ENCODE measurements at regions not wholly inside any gene's neighbourhood (a gene's known extent, or its start where the extent isn't known, plus 50 kb on each side); places are given as distances from the start of the nearest gene placed in this dataset.
A peak's percentile ranks its signal among the peaks of the same experiment; 100 is the strongest.

DNA sequence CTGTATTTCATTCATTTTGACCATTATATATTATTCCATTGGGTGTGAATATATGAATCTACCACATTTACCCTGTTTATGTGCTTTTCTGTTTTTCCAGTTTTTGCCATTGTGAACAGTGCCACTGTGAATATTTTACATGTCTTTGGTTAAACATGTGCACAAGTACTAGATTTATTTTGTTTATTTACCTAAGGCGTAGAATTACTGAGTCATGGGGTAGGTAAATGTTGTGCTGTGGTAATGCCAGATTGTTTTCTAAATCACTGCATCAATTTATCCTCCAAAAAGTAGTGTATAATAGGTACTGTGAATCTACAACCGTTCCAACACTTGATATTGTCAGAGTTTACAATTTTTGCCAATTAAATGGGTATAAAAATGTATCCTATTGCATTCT, 362.1 kb upstream of the AGTR1 start:
- no peaks in the 10 kb centered on the region for H4K20me1 ChIP-seq (ENCODE audit: insufficient read depth, low read depth, low read length)
- peaks cover 23% of the 10 kb centered on the region for H3K4me1 ChIP-seq (ENCODE audit: low read length)
- no peaks in the 10 kb centered on the region for H3K79me2 ChIP-seq (ENCODE audit: low read length)
- H3K27me3 ChIP-seq (ENCODE audit: low read length), result no peaks in the 10 kb centered on the region
- H3K9ac ChIP-seq (ENCODE audit: low read length), result no peak overlapping the region
- no peak overlapping the region for H3K4me2 ChIP-seq (ENCODE audit: low read depth, low read length, poor library complexity, severe bottlenecking)
- H3K9me3 ChIP-seq (ENCODE audit: low read length), result no peaks in the 10 kb centered on the region
- H3K27ac ChIP-seq (ENCODE audit: low read length), result no peak overlapping the region
- H3K36me3 ChIP-seq (ENCODE audit: insufficient read depth, low read length), result no peaks in the 10 kb centered on the region
- no peaks in the 10 kb centered on the region for H3K9me2 ChIP-seq (replicated peaks; ENCODE audit: insufficient read depth, low read length)
- no peak overlapping the region for H3K4me3 ChIP-seq (ENCODE audit: low read length)
- H2AFZ ChIP-seq (ENCODE audit: low read length), result no peak overlapping the region
- DNase-seq, result no peak

DNA sequence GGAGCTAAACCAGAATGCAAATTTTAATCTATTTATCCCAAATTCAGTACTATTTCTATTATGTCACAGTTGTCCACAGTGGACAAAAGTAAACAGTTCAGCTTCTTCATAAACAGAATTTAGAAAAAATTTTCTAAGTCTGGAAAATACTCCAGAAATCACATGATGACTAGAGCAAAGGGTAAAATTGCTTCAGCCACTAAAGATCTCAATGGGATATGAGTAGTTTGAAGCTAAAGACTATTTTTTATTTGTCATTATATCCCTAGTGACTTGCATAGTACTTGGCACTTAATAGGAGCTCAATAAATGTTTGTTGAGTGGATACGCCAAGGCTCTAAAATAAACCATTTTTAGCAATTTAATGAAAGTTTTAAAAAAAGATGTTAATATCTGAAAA, 354.3 kb upstream of the AGTR1 start:
- Histone ChIP-seq H3K9ac (ENCODE audit: low read length) (no peak overlapping the region), H2AFZ (ENCODE audit: low read length) (no peak overlapping the region), H3K36me3 (ENCODE audit: insufficient read depth, low read length) (no peaks in the 10 kb centered on the region), H3K9me2 (replicated peaks; ENCODE audit: insufficient read depth, low read length) (no peaks in the 10 kb centered on the region), H3K27ac (ENCODE audit: low read length) (no peak overlapping the region), H3K9me3 (ENCODE audit: low read length) (no peaks in the 10 kb centered on the region), H3K79me2 (ENCODE audit: low read length) (no peaks in the 10 kb centered on the region), H3K4me3 (ENCODE audit: low read length) (no peak overlapping the region), H3K4me1 (ENCODE audit: low read length) (no peaks in the 10 kb centered on the region), H3K4me2 (ENCODE audit: low read depth, low read length, poor library complexity, severe bottlenecking) (no peak overlapping the region), H3K27me3 (ENCODE audit: low read length) (no peaks in the 10 kb centered on the region), H4K20me1 (ENCODE audit: insufficient read depth, low read depth, low read length) (no peaks in the 10 kb centered on the region)
- no peak for DNase-seq

DNA sequence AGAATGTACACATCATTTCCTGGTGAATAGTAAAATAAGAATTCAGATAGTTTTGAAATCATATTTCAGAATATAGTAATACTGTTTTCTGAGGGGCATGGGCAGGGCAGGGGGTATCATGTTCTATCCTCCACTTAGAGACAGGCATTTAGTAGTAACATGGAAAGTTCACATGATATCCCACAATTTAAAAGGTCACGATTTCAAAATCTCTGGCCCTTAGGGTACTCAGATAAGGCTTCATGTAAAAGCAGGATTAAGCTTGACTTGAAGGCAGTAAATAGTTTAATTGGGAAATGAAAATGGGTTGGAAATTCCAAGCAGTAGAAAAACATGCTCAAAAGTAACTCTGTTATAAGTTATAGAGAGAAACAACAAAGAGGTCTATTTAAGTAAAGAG, 353.2 kb upstream of the AGTR1 start:
- no peak overlapping the region for H3K27ac ChIP-seq (ENCODE audit: low read length)
- no peak overlapping the region for H3K4me3 ChIP-seq (ENCODE audit: low read length)
- DNase-seq, result no peak

DNA sequence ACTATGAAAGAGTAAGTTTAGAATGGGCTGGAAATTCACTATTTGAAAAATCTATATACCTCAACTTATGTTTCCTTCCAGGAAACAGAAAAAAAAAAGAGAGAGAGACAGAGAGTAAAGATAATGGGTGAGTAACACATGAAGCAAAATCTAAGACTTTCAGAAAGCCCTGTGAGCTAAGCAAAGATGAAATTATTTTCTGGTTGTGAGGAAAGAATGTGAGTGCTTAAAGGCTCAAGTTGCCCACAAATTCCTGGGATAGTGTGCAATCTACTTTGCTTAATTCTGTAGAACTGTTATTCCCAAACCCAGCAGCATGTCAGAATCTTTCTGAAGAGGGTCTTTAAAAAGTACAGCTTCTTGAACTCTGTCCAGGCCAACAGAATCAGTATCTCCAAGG, 337.7 kb upstream of the AGTR1 start:
- no peak overlapping the region for H3K4me3 ChIP-seq (ENCODE audit: low read length)
- no peaks in the 10 kb centered on the region for H3K79me2 ChIP-seq (ENCODE audit: low read length)
- no peaks in the 10 kb centered on the region for H3K9me2 ChIP-seq (replicated peaks; ENCODE audit: insufficient read depth, low read length)
- H3K27me3 ChIP-seq (ENCODE audit: low read length), result no peaks in the 10 kb centered on the region
- H3K9ac ChIP-seq (ENCODE audit: low read length), result no peak overlapping the region
- H4K20me1 ChIP-seq (ENCODE audit: insufficient read depth, low read depth, low read length), result no peaks in the 10 kb centered on the region
- peak; percentile 35 for DNase-seq
- no peak overlapping the region for H3K27ac ChIP-seq (ENCODE audit: low read length)
- H3K4me1 ChIP-seq (ENCODE audit: low read length), result peaks cover 10% of the 10 kb centered on the region
- H3K9me3 ChIP-seq (ENCODE audit: low read length), result no peaks in the 10 kb centered on the region
- H3K36me3 ChIP-seq (ENCODE audit: insufficient read depth, low read length), result no peaks in the 10 kb centered on the region
- H2AFZ ChIP-seq (ENCODE audit: low read length), result no peak overlapping the region
- no peak overlapping the region for H3K4me2 ChIP-seq (ENCODE audit: low read depth, low read length, poor library complexity, severe bottlenecking)

More for the DNA sequence above, 353.2 kb upstream of the AGTR1 start:
- no peak overlapping the region for H3K9ac ChIP-seq (ENCODE audit: low read length)
- H3K9me3 ChIP-seq (ENCODE audit: low read length), result no peaks in the 10 kb centered on the region
- no peaks in the 10 kb centered on the region for H3K36me3 ChIP-seq (ENCODE audit: insufficient read depth, low read length)
- H2AFZ ChIP-seq (ENCODE audit: low read length), result no peak overlapping the region
- no peaks in the 10 kb centered on the region for H3K27me3 ChIP-seq (ENCODE audit: low read length)
- H3K9me2 ChIP-seq (replicated peaks; ENCODE audit: insufficient read depth, low read length), result no peaks in the 10 kb centered on the region
- H3K79me2 ChIP-seq (ENCODE audit: low read length), result no peaks in the 10 kb centered on the region
- H4K20me1 ChIP-seq (ENCODE audit: insufficient read depth, low read depth, low read length), result no peaks in the 10 kb centered on the region
- H3K4me1 ChIP-seq (ENCODE audit: low read length), result no peaks in the 10 kb centered on the region
- no peak overlapping the region for H3K4me2 ChIP-seq (ENCODE audit: low read depth, low read length, poor library complexity, severe bottlenecking)

DNA sequence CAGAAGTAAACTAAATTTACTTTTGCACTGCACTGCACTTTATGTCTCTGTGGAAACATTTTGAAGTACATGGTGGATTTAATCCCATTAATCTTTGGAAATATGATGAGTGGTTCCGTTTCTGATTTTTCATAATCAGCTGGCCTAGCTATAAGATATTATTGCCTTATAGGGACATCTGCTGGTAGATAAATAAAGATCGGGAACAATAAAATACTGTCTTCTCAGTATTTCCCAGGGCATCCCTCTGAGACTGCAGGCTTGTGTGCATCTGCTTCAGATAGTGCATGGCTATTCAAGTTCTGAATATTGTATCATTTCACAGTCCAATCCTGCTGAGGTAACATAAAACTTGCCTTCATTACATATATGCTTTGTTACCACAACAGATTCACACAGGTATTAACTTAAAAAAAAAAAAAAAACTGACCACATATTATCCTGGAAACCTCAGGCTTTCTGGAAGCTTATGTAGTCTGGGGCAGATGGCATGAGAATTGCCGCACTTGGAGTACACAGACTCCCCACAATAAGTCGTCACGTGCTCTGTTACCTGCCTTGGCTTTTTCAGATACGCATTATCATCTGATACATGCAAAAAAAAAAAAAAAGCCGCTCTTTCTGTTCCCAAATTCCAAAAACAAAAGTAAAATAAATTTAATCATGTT, 330.8 kb upstream of the AGTR1 start:
- Histone ChIP-seq H3K9ac (ENCODE audit: low read length) (no peak overlapping the region), H3K36me3 (ENCODE audit: insufficient read depth, low read length) (no peaks in the 10 kb centered on the region), H3K27me3 (ENCODE audit: low read length) (no peaks in the 10 kb centered on the region), H4K20me1 (ENCODE audit: insufficient read depth, low read depth, low read length) (no peaks in the 10 kb centered on the region), H3K27ac (ENCODE audit: low read length) (no peak overlapping the region), H3K9me2 (replicated peaks; ENCODE audit: insufficient read depth, low read length) (no peaks in the 10 kb centered on the region), H3K79me2 (ENCODE audit: low read length) (no peaks in the 10 kb centered on the region), H3K4me2 (ENCODE audit: low read depth, low read length, poor library complexity, severe bottlenecking) (peak overlapping the region; percentile 7), H3K9me3 (ENCODE audit: low read length) (no peaks in the 10 kb centered on the region), H3K4me3 (ENCODE audit: low read length) (no peak overlapping the region), H3K4me1 (ENCODE audit: low read length) (peaks cover 27% of the 10 kb centered on the region), H2AFZ (ENCODE audit: low read length) (no peak overlapping the region; the same call in 1 of the 2 replicates)
- peak; percentile 70 for DNase-seq

DNA sequence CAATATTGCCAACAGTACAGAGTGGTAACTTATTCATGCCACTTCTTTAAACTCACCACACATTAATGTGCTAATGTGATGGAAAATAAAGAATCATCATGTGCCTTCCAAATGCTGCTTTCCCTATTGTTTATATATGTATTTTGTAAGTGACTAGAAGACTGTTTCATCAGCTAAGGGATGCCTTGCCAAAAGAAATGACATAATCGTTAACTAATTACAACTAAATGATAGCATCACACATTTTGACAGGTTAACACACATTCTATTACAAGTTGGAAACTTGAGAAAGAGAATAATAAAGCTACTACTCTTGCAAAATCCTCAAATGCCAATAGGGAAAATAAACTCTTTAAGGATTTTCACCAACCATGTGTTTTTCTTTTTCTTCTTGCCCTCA, 329.9 kb upstream of the AGTR1 start:
- Histone ChIP-seq H3K9me3 (ENCODE audit: low read length) (no peaks in the 10 kb centered on the region), H3K4me1 (ENCODE audit: low read length) (peaks cover 27% of the 10 kb centered on the region), H3K9me2 (replicated peaks; ENCODE audit: insufficient read depth, low read length) (no peaks in the 10 kb centered on the region), H4K20me1 (ENCODE audit: insufficient read depth, low read depth, low read length) (no peaks in the 10 kb centered on the region), H3K36me3 (ENCODE audit: insufficient read depth, low read length) (no peaks in the 10 kb centered on the region), H3K79me2 (ENCODE audit: low read length) (no peaks in the 10 kb centered on the region), H3K9ac (ENCODE audit: low read length) (no peak overlapping the region), H3K4me3 (ENCODE audit: low read length) (no peak overlapping the region), H3K4me2 (ENCODE audit: low read depth, low read length, poor library complexity, severe bottlenecking) (no peak overlapping the region), H3K27ac (ENCODE audit: low read length) (no peak overlapping the region), H2AFZ (ENCODE audit: low read length) (no peak overlapping the region), H3K27me3 (ENCODE audit: low read length) (no peaks in the 10 kb centered on the region)
- no peak for DNase-seq

DNA sequence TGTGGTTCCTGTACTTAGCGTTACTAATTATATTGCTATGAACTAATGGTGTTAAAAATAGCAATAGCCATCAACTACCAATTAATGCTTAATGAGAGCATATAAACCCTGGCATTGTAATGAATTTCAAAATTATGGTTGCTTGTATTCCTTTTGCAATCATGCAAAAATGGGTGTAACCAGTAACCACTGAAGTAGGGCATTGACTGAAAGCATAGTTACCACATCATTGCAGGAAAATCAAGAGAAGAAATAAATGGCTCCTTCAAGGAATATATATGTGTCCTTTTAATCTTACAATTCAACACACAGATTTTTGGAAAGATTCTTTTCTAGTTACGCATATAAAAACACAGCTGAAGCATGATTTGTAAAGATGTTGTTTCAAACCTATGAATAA, 328.3 kb upstream of the AGTR1 start:
- H3K27ac ChIP-seq (ENCODE audit: low read length), result no peak overlapping the region
- no peaks in the 10 kb centered on the region for H3K9me3 ChIP-seq (ENCODE audit: low read length)
- H3K9ac ChIP-seq (ENCODE audit: low read length), result no peak overlapping the region
- H4K20me1 ChIP-seq (ENCODE audit: insufficient read depth, low read depth, low read length), result no peaks in the 10 kb centered on the region
- H3K4me1 ChIP-seq (ENCODE audit: low read length), result peaks cover 18% of the 10 kb centered on the region
- H3K9me2 ChIP-seq (replicated peaks; ENCODE audit: insufficient read depth, low read length), result no peaks in the 10 kb centered on the region
- H3K27me3 ChIP-seq (ENCODE audit: low read length), result no peaks in the 10 kb centered on the region
- H3K79me2 ChIP-seq (ENCODE audit: low read length), result no peaks in the 10 kb centered on the region
- no peak overlapping the region for H3K4me2 ChIP-seq (ENCODE audit: low read depth, low read length, poor library complexity, severe bottlenecking)
- H3K4me3 ChIP-seq (ENCODE audit: low read length), result no peak overlapping the region
- no peaks in the 10 kb centered on the region for H3K36me3 ChIP-seq (ENCODE audit: insufficient read depth, low read length)
- DNase-seq, result no peak
- H2AFZ ChIP-seq (ENCODE audit: low read length), result no peak overlapping the region

DNA sequence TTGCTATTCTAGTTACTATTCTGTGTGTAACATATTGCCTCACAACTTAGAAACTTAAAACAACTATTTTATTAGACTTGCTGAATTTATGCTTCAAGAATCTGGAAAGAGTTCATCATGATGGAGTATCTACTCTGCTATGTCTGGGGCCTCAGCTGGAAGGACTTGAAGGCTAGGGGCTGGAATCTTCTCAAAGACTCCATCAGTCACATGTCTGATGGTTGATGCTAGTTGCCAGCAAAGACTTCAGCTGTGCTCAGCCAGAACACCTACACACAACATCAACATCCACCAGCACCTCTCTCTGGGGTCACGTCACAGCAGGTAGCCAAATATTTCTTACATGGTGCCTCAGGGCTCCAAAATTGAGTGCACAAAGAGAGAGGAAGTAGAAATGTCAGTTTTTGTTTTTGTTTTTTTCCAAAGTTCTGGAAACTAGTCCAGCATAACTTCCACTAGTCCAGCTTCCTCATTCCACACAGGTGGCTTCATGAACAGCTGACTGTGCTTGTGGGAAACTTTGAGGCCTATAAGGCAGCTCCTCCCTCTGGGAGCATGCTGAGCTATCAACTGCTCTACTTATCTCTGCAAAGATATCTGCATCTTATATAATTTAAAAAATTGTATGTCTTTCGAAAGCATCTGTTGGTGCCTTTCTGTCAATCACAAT, 325.4 kb upstream of the AGTR1 start:
- H3K79me2 ChIP-seq (ENCODE audit: low read length), result no peaks in the 10 kb centered on the region
- DNase-seq, result no peak
- H3K9me3 ChIP-seq (ENCODE audit: low read length), result no peaks in the 10 kb centered on the region
- no peaks in the 10 kb centered on the region for H4K20me1 ChIP-seq (ENCODE audit: insufficient read depth, low read depth, low read length)
- no peak overlapping the region for H3K27ac ChIP-seq (ENCODE audit: low read length)
- H2AFZ ChIP-seq (ENCODE audit: low read length), result no peak overlapping the region
- no peak overlapping the region for H3K4me2 ChIP-seq (ENCODE audit: low read depth, low read length, poor library complexity, severe bottlenecking)
- H3K4me1 ChIP-seq (ENCODE audit: low read length), result no peaks in the 10 kb centered on the region
- H3K9me2 ChIP-seq (replicated peaks; ENCODE audit: insufficient read depth, low read length), result no peaks in the 10 kb centered on the region
- no peak overlapping the region for H3K4me3 ChIP-seq (ENCODE audit: low read length)
- no peaks in the 10 kb centered on the region for H3K36me3 ChIP-seq (ENCODE audit: insufficient read depth, low read length)
- H3K9ac ChIP-seq (ENCODE audit: low read length), result no peak overlapping the region
- H3K27me3 ChIP-seq (ENCODE audit: low read length), result no peaks in the 10 kb centered on the region

All from Karpas-422 (cell line).